GM10248 (cell line): ENCODE measurements at regions not wholly inside any gene's neighbourhood (a gene's known extent, or its start where the extent isn't known, plus 50 kb on each side); places are given as distances from the start of the nearest gene placed in this dataset.

ENCODE experiments used
- CTCF ChIA-PET: fragments of 300-600 bp; sonication (Branson Sonifier 250); formaldehyde crosslinking; extraction: SDS; loops from one replicate; lab custom pipeline; 2021; ENCODE audit warnings: antibody characterized with exemption; lab: Yijun Ruan, JAX
- POLR2A ChIA-PET: fragments of 350-650 bp; sonication (Branson Sonifier 250); formaldehyde crosslinking; extraction: SDS; loops from one replicate; lab custom pipeline; 2020; ENCODE audit warnings: antibody characterized with exemption; lab: Yijun Ruan, JAX
- DNase-seq: peaks from one replicate; pipeline ENCODE4 v3.0.0; 2012; ENCODE audit errors: extremely low spot score
- TF ChIP-seq, protein P1 (sequence below): IDR thresholded peaks from 2 replicates; pipeline ENCODE4 v1.5.1; 2012; ENCODE audit warnings: mild to moderate bottlenecking, low read depth; ENCODE audit errors: extremely low read depth, missing control alignments, control extremely low read depth

DNA sequence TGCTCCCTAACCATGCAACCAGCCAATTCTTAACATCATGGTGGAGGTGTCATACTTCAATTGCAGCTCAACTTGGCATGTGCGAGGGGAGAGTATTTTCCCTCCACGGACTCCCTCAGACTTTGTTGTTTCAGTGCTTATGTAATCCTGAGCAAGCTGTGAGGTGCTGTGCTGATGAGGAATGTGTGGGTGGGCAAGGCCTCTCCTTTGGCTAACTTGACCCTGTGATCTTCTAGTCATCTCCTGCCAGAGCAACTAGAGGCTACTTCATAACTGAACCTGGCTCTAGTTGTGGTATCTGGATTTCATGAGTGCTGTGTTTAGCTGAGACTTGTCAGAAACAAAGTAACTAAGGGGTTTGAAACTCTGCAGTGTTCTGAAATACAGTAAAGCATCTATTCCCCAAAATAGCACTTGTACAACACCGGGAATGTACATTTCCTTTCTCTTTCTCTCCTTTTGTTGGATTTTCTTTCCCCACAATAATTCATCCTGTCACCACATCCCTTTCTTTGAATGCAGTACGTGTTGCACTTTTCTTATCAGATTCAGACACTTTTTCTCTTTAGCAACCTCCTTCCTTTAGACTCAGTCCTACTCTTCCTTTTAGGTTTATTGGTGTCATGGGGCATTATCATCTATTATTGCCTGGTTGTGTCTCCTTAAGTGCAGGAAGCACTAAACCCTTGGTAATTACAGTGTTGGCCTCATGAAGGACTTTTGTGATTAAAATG is 415.2 kb upstream of the NR3C2 start:
- POLR2A ChIA-PET = no interaction called here
- CTCF ChIA-PET = no interaction called here
- TF ChIP-seq, protein P1, sequence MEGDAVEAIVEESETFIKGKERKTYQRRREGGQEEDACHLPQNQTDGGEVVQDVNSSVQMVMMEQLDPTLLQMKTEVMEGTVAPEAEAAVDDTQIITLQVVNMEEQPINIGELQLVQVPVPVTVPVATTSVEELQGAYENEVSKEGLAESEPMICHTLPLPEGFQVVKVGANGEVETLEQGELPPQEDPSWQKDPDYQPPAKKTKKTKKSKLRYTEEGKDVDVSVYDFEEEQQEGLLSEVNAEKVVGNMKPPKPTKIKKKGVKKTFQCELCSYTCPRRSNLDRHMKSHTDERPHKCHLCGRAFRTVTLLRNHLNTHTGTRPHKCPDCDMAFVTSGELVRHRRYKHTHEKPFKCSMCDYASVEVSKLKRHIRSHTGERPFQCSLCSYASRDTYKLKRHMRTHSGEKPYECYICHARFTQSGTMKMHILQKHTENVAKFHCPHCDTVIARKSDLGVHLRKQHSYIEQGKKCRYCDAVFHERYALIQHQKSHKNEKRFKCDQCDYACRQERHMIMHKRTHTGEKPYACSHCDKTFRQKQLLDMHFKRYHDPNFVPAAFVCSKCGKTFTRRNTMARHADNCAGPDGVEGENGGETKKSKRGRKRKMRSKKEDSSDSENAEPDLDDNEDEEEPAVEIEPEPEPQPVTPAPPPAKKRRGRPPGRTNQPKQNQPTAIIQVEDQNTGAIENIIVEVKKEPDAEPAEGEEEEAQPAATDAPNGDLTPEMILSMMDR = no peak

DNA sequence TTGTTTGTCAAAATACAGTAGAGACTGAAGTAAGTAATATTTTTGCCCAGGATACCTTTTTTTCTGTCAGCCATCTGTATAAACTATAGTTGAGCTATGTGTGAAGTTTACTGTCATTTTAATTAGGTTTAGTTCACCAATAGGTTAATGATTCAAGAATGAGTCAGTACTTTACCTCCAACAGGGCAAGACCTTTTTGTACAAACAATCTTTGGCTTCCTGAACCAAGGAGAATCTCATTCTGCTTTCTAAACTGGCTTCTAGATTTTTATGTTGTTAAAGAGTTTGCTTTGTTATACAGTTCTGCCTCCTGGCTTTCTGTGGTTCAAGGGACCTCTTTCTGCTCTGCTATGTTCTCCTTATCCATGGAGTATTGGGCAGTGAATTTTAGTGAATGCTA is 412.0 kb upstream of the NR3C2 start:
- TF ChIP-seq, protein P1 = no peak
- ChIA-PET POLR2A (no interaction called here), CTCF (interaction anchor here (1.3 kb wide), 1 partner anchor 11 kb away, joined by 3 read pairs; no protein-coding TSS in a partner anchor)
- no peak for DNase-seq

More for the DNA sequence above, 415.2 kb upstream of the NR3C2 start:
- DNase-seq = no peak

DNA sequence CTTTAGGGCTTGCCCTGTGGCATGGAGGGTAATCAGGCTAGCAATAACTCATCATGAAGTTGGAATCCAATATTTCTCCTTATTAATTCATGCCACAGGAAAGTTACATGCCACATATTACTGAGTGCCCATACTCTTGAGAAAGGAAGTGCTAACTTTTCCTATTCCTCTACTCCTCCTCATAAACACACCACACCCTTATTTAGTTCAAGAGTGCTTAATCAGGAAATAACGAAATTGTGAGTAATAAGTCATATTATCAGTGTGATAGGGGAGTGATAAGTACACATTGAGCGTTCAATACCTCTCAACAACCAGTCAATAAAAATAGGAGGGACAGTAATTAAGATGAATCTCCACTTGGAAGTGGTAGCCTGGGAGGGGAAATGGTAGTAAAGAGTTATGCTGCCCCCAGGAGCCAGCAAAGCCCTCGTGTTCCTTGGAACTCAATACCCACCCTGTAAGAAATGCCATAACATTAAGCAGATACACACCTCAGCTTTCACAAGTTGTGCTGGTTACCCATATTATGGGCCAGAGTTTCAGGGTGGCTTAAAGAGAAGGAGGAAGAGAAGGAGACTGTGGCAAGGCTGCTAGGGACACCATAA is 410.0 kb upstream of the NR3C2 start:
- ChIA-PET CTCF (no interaction called here), POLR2A (no interaction called here)
- DNase-seq = no peak
- TF ChIP-seq, protein P1 = no peak

DNA sequence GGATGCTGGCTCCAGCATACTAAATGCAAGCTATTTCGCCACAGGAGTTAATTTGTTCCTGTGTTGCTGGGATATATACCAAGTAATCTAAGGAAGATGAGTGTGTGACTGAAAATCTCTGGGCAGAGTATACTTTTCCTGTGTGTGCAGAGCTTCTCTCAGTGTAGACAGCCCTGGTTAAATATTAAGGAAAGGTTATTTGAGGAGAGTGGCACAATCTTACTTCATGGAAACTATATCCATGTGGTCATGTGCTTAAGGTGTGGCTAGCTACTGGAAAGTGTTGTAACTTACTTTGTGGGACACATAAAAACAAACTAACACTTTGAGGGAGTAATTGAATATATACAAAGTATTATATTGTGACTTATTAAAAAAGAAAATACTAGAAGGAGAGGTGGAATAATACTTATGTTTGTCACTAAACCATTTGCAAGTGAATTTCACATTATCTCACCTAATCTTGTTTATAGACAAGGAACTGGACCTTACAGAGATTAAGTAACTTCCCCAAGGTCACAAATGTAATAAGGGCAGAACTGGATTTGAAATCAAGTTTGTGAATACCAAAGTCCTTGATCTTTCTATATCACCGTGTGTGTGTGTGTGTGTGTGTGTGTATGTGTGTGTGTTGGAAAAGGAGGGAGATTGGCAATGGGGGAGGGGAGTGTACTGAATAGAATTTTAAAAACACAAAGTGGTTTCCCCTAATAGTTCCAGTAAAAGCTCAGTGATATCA is 408.2 kb upstream of the NR3C2 start:
- CTCF ChIA-PET = interaction anchor here (0.9 kb wide), 1 partner anchor 22 kb away, joined by 3 read pairs; no protein-coding TSS in a partner anchor
- POLR2A ChIA-PET = no interaction called here
- TF ChIP-seq, protein P1 = no peak
- no peak for DNase-seq

DNA sequence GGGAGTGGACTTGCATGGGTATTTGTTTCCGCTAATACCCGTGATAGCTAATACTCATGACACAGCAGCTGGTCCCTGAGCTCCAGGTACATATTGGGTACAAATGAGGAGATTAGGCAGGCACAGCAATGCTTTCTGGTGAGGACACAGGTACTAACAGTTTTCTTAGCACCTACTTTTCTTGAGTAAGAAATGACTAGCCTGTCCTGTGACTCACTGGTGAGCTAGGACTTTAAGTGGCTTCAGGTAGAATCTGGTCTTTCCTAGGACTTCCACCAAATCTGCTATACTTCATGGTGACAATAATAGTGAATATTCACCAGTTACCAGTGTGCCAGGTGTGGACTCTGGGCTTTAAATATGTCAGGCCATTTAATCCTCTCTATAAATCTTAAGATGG is 407.4 kb upstream of the NR3C2 start:
- CTCF ChIA-PET = no interaction called here

More for the DNA sequence above, 407.4 kb upstream of the NR3C2 start:
- POLR2A ChIA-PET = no interaction called here
- TF ChIP-seq, protein P1 = no peak
- DNase-seq = no peak
